Lower lobe of right lung (tissue), 2 donors: ENCODE measurements at regions not wholly inside any gene's neighbourhood (a gene's known extent, or its start where the extent isn't known, plus 50 kb on each side); places are given as distances from the start of the nearest gene placed in this dataset.
"Not testable (repeated sequence)": the region's sequence is repeated elsewhere in the genome, so short reads cannot be mapped to it uniquely, and the experiment has no call there.

Source experiments
- ATAC-seq, 2 donors: fragments of 200-7000 bp; cut with Tn5 transposase; one replicate each; pipeline ENCODE4 v1.9.1; 2020 to 2022; ENCODE audit warnings: mild to moderate bottlenecking in 2 of 2, moderate library complexity in 2 of 2
- DNase-seq: peaks from one replicate; pipeline ENCODE4 v3.0.0-alpha.2; 2020
- H3K27ac ChIP-seq: fragments of 200-600 bp; one replicate; pipeline ENCODE4 v1.8.0; 2022
- H3K27me3 ChIP-seq: fragments of 200-600 bp; one replicate; pipeline ENCODE4 v1.8.0; 2022; ENCODE audit warnings: low read depth
- H3K36me3 ChIP-seq: fragments of 200-600 bp; one replicate; pipeline ENCODE4 v1.8.0; 2022; ENCODE audit warnings: mild to moderate bottlenecking
- H3K4me1 ChIP-seq: fragments of 200-600 bp; one replicate; pipeline ENCODE4 v1.8.0; 2022
- H3K4me3 ChIP-seq: fragments of 200-600 bp; one replicate; pipeline ENCODE4 v1.8.0; 2022; ENCODE audit warnings: mild to moderate bottlenecking
- H3K9me3 ChIP-seq: fragments of 200-600 bp; one replicate; pipeline ENCODE4 v1.8.0; 2022
- CTCF ChIP-seq: fragments of 200-600 bp; IDR thresholded peaks from one replicate; pipeline ENCODE4 v1.8.0; 2022; ENCODE audit warnings: antibody characterized with exemption, mild to moderate bottlenecking
- intact Hi-C: fragments of 100-400 bp; cut with DNase I; formaldehyde crosslinking; loops from one replicate; pipeline ENCODE4 v1.11.0; 2022
- donor health status: DM: no; HTN: yes; CAD: no; lungs with severe emphysema.

- intact Hi-C loops: no loop called here
- DNase-seq (no peak), ATAC-seq (no peak)
- Histone ChIP-seq H3K4me1 (no peaks in the 10 kb centered on the region), H3K36me3 (no peaks in the 10 kb centered on the region), H3K9me3 (no peaks in the 10 kb centered on the region), H3K27me3 (no peaks in the 10 kb centered on the region), H3K4me3 (no peak overlapping the region), H3K27ac (no peak overlapping the region)
- no peak for TF ChIP-seq CTCF
Observed at GRCh38 chr11:28798286-28798685, 690.1 kb downstream of the METTL15 start.

- TF ChIP-seq CTCF: no peak
- intact Hi-C loops: no loop called here
- H3K27ac ChIP-seq: no peak overlapping the region
Observed at GRCh38 chr11:28797536-28797935, 689.3 kb downstream of the METTL15 start.

GRCh38 chr11:28794405-28794804 lies 686.2 kb downstream of the METTL15 start:
- ATAC-seq (no peak), DNase-seq (no peak)
- H3K27me3 ChIP-seq: no peaks in the 10 kb centered on the region
- intact Hi-C loops: no loop called here
- no peak for TF ChIP-seq CTCF
- H3K9me3 ChIP-seq: no peaks in the 10 kb centered on the region
- no peak overlapping the region for H3K4me3 ChIP-seq
- H3K27ac ChIP-seq: no peak overlapping the region
- no peaks in the 10 kb centered on the region for H3K36me3 ChIP-seq
- no peaks in the 10 kb centered on the region for H3K4me1 ChIP-seq

More at GRCh38 chr11:28797536-28797935, 689.3 kb downstream of the METTL15 start:
- Histone ChIP-seq H3K27me3 (no peaks in the 10 kb centered on the region), H3K9me3 (no peaks in the 10 kb centered on the region), H3K4me3 (no peak overlapping the region), H3K4me1 (no peaks in the 10 kb centered on the region), H3K36me3 (no peaks in the 10 kb centered on the region)
- no peak for ATAC-seq
- no peak for DNase-seq

- no peaks in the 10 kb centered on the region for H3K4me1 ChIP-seq
- intact Hi-C loops: no loop called here
- DNase-seq (no peak), ATAC-seq (no peak)
- H3K9me3 ChIP-seq: no peaks in the 10 kb centered on the region
- no peak for TF ChIP-seq CTCF
- H3K27me3 ChIP-seq: no peaks in the 10 kb centered on the region
- no peak overlapping the region for H3K27ac ChIP-seq
- no peak overlapping the region for H3K4me3 ChIP-seq
- H3K36me3 ChIP-seq: no peaks in the 10 kb centered on the region
Observed at GRCh38 chr11:28793282-28793738, 685.1 kb downstream of the METTL15 start.

GRCh38 chr11:28792856-28793255 lies 684.7 kb downstream of the METTL15 start:
- ATAC-seq (no peak), DNase-seq (no peak)
- Histone ChIP-seq H3K27ac (no peak overlapping the region), H3K36me3 (no peaks in the 10 kb centered on the region), H3K27me3 (no peaks in the 10 kb centered on the region), H3K4me1 (no peaks in the 10 kb centered on the region), H3K4me3 (no peak overlapping the region), H3K9me3 (no peaks in the 10 kb centered on the region)
- no peak for TF ChIP-seq CTCF
- intact Hi-C loops: no loop called here

GRCh38 chr11:28787897-28788296 lies 679.7 kb downstream of the METTL15 start:
- H3K9me3 ChIP-seq: peaks cover 14% of the 10 kb centered on the region
- DNase-seq, H3K4me3 ChIP-seq, H3K27me3 ChIP-seq, H3K36me3 ChIP-seq, H3K27ac ChIP-seq, intact Hi-C loops, ATAC-seq, H3K4me1 ChIP-seq: not testable (repeated sequence)
